Gastroesophageal sphincter (tissue), 3 donors: ENCODE measurements at regions not wholly inside any gene's neighbourhood (a gene's known extent, or its start where the extent isn't known, plus 50 kb on each side); places are given as distances from the start of the nearest gene placed in this dataset.

Experiments
- POLR2A ChIP-seq, 2 donors: fragments of 450-650 bp; IDR thresholded peaks; one replicate each; pipeline ENCODE4 v1.6.1; 2017; ENCODE audit warnings: antibody characterized with exemption in 2 of 2, mild to moderate bottlenecking in 2 of 2, moderate library complexity in 1 of 2
- POLR2AphosphoS5 ChIP-seq: sonication (generic); formaldehyde crosslinking; IDR thresholded peaks from one replicate; pipeline ENCODE4 v1.6.1; 2017; ENCODE audit warnings: antibody characterized with exemption
- TF ChIP-seq, protein P1 (sequence below), 4 experiments: fragments of 200-600 bp in 2 of 4; fragments of 450-650 bp in 2 of 4; sonication (generic) in 1 of 4; IDR thresholded peaks; one replicate each; pipeline ENCODE4 v1.5.1; 2017 to 2019; ENCODE audit warnings: antibody characterized with exemption in 4 of 4, mild to moderate bottlenecking in 2 of 4, moderate library complexity in 2 of 4

DNA sequence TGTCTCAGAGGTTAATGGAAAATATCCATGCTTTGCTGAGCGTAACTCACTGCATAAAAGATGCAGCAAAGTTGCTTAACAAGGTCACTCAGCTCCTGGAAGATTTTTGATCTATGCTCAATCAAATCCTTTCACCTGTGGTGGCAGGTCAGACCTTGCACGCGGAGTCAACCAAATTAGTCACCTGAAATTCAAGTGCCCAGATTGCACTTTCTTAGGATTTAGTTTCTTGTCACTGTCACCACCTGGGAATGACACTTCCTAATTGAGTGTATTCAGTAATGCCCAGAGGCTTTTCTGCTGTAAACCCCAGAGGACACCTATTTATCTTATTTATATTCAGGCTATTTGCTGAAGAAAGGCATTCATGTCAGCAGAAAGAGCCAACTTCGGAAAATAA is 215.8 kb upstream of the SMIM31 start:
- TF ChIP-seq POLR2AphosphoS5 (no peak), POLR2A (IDR thresholded peaks at IDR 0.05) (no peak)
- TF ChIP-seq, protein P1, sequence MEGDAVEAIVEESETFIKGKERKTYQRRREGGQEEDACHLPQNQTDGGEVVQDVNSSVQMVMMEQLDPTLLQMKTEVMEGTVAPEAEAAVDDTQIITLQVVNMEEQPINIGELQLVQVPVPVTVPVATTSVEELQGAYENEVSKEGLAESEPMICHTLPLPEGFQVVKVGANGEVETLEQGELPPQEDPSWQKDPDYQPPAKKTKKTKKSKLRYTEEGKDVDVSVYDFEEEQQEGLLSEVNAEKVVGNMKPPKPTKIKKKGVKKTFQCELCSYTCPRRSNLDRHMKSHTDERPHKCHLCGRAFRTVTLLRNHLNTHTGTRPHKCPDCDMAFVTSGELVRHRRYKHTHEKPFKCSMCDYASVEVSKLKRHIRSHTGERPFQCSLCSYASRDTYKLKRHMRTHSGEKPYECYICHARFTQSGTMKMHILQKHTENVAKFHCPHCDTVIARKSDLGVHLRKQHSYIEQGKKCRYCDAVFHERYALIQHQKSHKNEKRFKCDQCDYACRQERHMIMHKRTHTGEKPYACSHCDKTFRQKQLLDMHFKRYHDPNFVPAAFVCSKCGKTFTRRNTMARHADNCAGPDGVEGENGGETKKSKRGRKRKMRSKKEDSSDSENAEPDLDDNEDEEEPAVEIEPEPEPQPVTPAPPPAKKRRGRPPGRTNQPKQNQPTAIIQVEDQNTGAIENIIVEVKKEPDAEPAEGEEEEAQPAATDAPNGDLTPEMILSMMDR (IDR thresholded peaks at IDR 0.05), result no peak
